ENCODE measurements at regions not wholly inside any gene's neighbourhood (a gene's known extent, or its start where the extent isn't known, plus 50 kb on each side); places are given as distances from the start of the nearest gene placed in this dataset.

- Mint-ChIP-seq H3K27me3 (no peaks in the 10 kb centered on the region), H3K27ac (no peak overlapping the region), H3K4me1 (no peaks in the 10 kb centered on the region), H3K9me3 (no peaks in the 10 kb centered on the region), H3K36me3 (ENCODE audit: low read depth) (no peaks in the 10 kb centered on the region), H3K4me3 (no peak overlapping the region)
- ChIA-PET POLR2A (no interaction called here), CTCF (no interaction called here)
- no peak for DNase-seq
These were observed 694.6 kb downstream of the QKI start for GRCh38 chr6:164108869-164109769.

DNA sequence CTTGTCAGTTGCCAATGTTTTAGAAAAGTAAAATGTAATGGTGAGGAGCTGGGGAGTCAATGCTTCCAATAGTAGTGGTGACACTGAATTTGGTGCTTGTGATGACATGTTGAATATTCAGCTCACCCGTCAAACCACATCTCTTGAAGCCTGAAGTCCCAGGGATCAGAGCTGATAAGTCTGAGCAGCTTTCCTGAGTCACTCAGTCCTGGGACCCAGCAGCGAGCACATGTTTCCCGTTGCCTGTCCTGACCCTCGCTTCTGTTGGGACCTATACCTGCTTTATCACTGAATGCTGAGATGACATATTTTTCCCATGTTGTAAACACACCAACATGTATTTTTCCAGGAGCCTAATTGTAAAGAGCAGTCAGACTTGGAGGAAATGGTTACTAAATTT, 693.6 kb downstream of the QKI start:
- H3K4me1 Mint-ChIP-seq = no peaks in the 10 kb centered on the region
- POLR2A ChIA-PET = no interaction called here
- no peaks in the 10 kb centered on the region for H3K9me3 Mint-ChIP-seq
- H3K36me3 Mint-ChIP-seq (ENCODE audit: low read depth) = no peaks in the 10 kb centered on the region
- no peak for DNase-seq
- H3K4me3 Mint-ChIP-seq = no peak overlapping the region
- H3K27ac Mint-ChIP-seq = no peak overlapping the region
- H3K27me3 Mint-ChIP-seq = no peaks in the 10 kb centered on the region
- CTCF ChIA-PET = no interaction called here

- no peaks in the 10 kb centered on the region for H3K4me1 Mint-ChIP-seq
- no peaks in the 10 kb centered on the region for H3K9me3 Mint-ChIP-seq
- CTCF ChIA-PET = no interaction called here
These were observed 692.9 kb downstream of the QKI start for GRCh38 chr6:164107297-164107995.

GRCh38 chr6:164106345-164106769, 691.8 kb downstream of the QKI start:
- POLR2A ChIA-PET = no interaction called here
- CTCF ChIA-PET = no interaction called here
- DNase-seq = no peak
- Mint-ChIP-seq H3K36me3 (ENCODE audit: low read depth) (no peaks in the 10 kb centered on the region), H3K4me1 (no peaks in the 10 kb centered on the region), H3K27ac (no peak overlapping the region), H3K9me3 (no peaks in the 10 kb centered on the region), H3K27me3 (no peaks in the 10 kb centered on the region), H3K4me3 (no peak overlapping the region)

More at GRCh38 chr6:164107297-164107995, 692.9 kb downstream of the QKI start:
- H3K27me3 Mint-ChIP-seq = no peaks in the 10 kb centered on the region
- no peaks in the 10 kb centered on the region for H3K36me3 Mint-ChIP-seq (ENCODE audit: low read depth)
- H3K27ac Mint-ChIP-seq = no peak overlapping the region
- POLR2A ChIA-PET = no interaction called here
- no peak overlapping the region for H3K4me3 Mint-ChIP-seq
- no peak for DNase-seq

- POLR2A ChIA-PET = no interaction called here
- no peak overlapping the region for H3K27ac Mint-ChIP-seq
- H3K4me1 Mint-ChIP-seq = no peaks in the 10 kb centered on the region
- no peak overlapping the region for H3K4me3 Mint-ChIP-seq
- no peaks in the 10 kb centered on the region for H3K9me3 Mint-ChIP-seq
- no peak for DNase-seq
- no peaks in the 10 kb centered on the region for H3K36me3 Mint-ChIP-seq (ENCODE audit: low read depth)
- CTCF ChIA-PET = no interaction called here
- H3K27me3 Mint-ChIP-seq = no peaks in the 10 kb centered on the region
These were observed 691.2 kb downstream of the QKI start for GRCh38 chr6:164105705-164106104.

DNA sequence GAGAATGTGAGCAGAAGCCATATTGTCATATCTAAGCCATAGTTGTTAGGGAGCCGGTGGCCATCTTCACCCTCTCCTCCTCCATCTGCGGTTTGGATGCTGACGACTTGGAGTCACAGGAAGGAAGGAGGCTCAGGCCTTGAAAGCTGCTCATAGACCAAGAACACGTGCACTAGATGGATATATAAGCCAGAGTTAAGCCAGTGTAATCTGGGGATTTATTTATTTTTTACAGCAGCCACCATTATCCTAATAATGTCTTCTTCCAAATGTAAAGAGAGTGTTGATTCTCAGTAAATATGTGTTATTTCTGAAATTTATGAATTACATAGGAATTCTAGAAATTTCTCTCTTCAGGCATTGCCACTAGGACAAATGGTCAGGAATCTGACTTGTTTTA, 689.9 kb downstream of the QKI start:
- H3K27ac Mint-ChIP-seq = no peak overlapping the region
- no peaks in the 10 kb centered on the region for H3K9me3 Mint-ChIP-seq
- CTCF ChIA-PET = interaction anchor here (1.0 kb wide), 1 partner anchor 15 kb away, joined by 3 read pairs; no protein-coding TSS in a partner anchor
- DNase-seq = no peak
- no peak overlapping the region for H3K4me3 Mint-ChIP-seq
- H3K27me3 Mint-ChIP-seq = no peaks in the 10 kb centered on the region
- no peaks in the 10 kb centered on the region for H3K4me1 Mint-ChIP-seq
- POLR2A ChIA-PET = no interaction called here
- H3K36me3 Mint-ChIP-seq (ENCODE audit: low read depth) = no peaks in the 10 kb centered on the region

GRCh38 chr6:164102693-164103092, 688.2 kb downstream of the QKI start:
- Mint-ChIP-seq H3K36me3 (ENCODE audit: low read depth) (no peaks in the 10 kb centered on the region), H3K27ac (no peak overlapping the region), H3K27me3 (no peaks in the 10 kb centered on the region), H3K9me3 (no peaks in the 10 kb centered on the region), H3K4me1 (no peaks in the 10 kb centered on the region), H3K4me3 (no peak overlapping the region)
- POLR2A ChIA-PET = no interaction called here
- CTCF ChIA-PET = no interaction called here
- no peak for DNase-seq

GRCh38 chr6:164101859-164102258, 687.3 kb downstream of the QKI start:
- H3K9me3 Mint-ChIP-seq = no peaks in the 10 kb centered on the region
- H3K4me1 Mint-ChIP-seq = no peaks in the 10 kb centered on the region
- H3K27me3 Mint-ChIP-seq = no peaks in the 10 kb centered on the region
- no peak overlapping the region for H3K27ac Mint-ChIP-seq
- DNase-seq = no peak
- POLR2A ChIA-PET = no interaction called here
- no peaks in the 10 kb centered on the region for H3K36me3 Mint-ChIP-seq (ENCODE audit: low read depth)
- CTCF ChIA-PET = no interaction called here
- no peak overlapping the region for H3K4me3 Mint-ChIP-seq

- DNase-seq = no peak
- ChIA-PET CTCF (no interaction called here), POLR2A (no interaction called here)
- Mint-ChIP-seq H3K27me3 (no peaks in the 10 kb centered on the region), H3K36me3 (ENCODE audit: low read depth) (no peaks in the 10 kb centered on the region), H3K27ac (no peak overlapping the region), H3K4me1 (no peaks in the 10 kb centered on the region), H3K9me3 (no peaks in the 10 kb centered on the region), H3K4me3 (no peak overlapping the region)
These were observed 684.8 kb downstream of the QKI start for GRCh38 chr6:164099269-164099865.

GRCh38 chr6:164098857-164099267, 684.3 kb downstream of the QKI start:
- ChIA-PET POLR2A (no interaction called here), CTCF (no interaction called here)
- no peaks in the 10 kb centered on the region for H3K27me3 Mint-ChIP-seq
- H3K4me3 Mint-ChIP-seq = no peak overlapping the region
- H3K27ac Mint-ChIP-seq = no peak overlapping the region
- no peaks in the 10 kb centered on the region for H3K4me1 Mint-ChIP-seq
- DNase-seq = no peak
- no peaks in the 10 kb centered on the region for H3K9me3 Mint-ChIP-seq
- H3K36me3 Mint-ChIP-seq (ENCODE audit: low read depth) = no peaks in the 10 kb centered on the region

- no peaks in the 10 kb centered on the region for H3K27me3 Mint-ChIP-seq
- POLR2A ChIA-PET = no interaction called here
- H3K4me1 Mint-ChIP-seq = no peaks in the 10 kb centered on the region
- no peaks in the 10 kb centered on the region for H3K36me3 Mint-ChIP-seq (ENCODE audit: low read depth)
- no peak for DNase-seq
- CTCF ChIA-PET = no interaction called here
- no peak overlapping the region for H3K27ac Mint-ChIP-seq
- no peak overlapping the region for H3K4me3 Mint-ChIP-seq
- no peaks in the 10 kb centered on the region for H3K9me3 Mint-ChIP-seq
These were observed 683.3 kb downstream of the QKI start for GRCh38 chr6:164097551-164098398.

DNA sequence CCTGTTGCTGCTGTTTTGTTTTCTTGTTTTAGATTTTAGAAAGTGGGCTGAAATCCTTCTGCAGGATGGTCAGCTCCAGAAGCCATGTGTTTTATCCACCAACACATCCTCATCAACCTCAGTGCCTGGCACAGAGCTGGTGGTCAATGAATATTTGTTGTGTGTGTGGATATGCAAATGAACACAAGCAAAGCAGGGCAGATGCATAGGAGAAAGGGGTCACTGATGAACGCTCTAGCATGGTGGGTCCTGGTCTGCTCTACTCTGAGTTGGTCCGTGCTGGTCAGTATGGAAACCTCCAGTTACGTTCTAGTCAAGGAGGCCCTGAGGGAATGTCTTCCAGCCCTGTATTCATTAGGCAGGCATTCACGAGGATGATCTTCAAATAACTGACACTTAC, 682.5 kb downstream of the QKI start:
- DNase-seq = no peak
- Mint-ChIP-seq H3K36me3 (ENCODE audit: low read depth) (no peaks in the 10 kb centered on the region), H3K27ac (no peak overlapping the region), H3K27me3 (no peaks in the 10 kb centered on the region), H3K4me1 (no peaks in the 10 kb centered on the region), H3K9me3 (no peaks in the 10 kb centered on the region), H3K4me3 (no peak overlapping the region)
- ChIA-PET POLR2A (no interaction called here), CTCF (no interaction called here)

DNA sequence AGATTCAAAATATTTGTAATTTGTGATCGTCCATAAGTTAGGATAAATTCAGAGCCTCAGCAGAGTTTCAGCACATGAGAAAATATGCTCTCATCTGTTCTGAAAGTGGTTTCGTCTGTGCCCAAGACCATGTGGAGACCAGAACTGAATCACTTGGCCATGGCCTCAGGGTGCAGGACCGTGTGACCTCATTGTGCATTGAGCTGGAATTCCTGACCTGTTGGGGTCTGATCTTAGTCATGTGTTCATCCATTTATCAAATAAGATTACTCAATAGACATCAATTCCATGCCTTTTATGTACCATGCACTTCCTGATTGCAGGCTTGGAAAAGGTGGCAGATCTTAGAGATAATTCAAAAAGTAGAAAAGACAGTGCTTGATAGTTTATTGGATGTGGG, 680.5 kb downstream of the QKI start:
- DNase-seq = no peak
- Mint-ChIP-seq H3K36me3 (ENCODE audit: low read depth) (no peaks in the 10 kb centered on the region), H3K9me3 (no peaks in the 10 kb centered on the region), H3K4me1 (no peaks in the 10 kb centered on the region), H3K27ac (no peak overlapping the region), H3K27me3 (no peaks in the 10 kb centered on the region), H3K4me3 (no peak overlapping the region)
- ChIA-PET CTCF (no interaction called here), POLR2A (no interaction called here)
